D721Med (cell line): ENCODE measurements at regions not wholly inside any gene's neighbourhood (a gene's known extent, or its start where the extent isn't known, plus 50 kb on each side); places are given as distances from the start of the nearest gene placed in this dataset.

Experiments
- DNase-seq: peaks from one replicate; pipeline ENCODE4 v3.0.0; 2011; ENCODE audit warnings: low spot score; ENCODE audit not compliant: insufficient read length
- FAIRE-seq: peaks from 2 replicates; lab custom pipeline; 2011; peaks lifted over from hg19 to GRCh38; lab: Jason Lieb, UNC
- CTCF ChIP-seq: IDR thresholded peaks from 2 replicates; pipeline ENCODE4 v1.5.1; 2012; ENCODE audit warnings: mild to moderate bottlenecking, control low read depth; ENCODE audit not compliant: insufficient read depth; ENCODE audit errors: missing control alignments

GRCh38 chr11:19441752-19442553 is 201.2 kb upstream of the E2F8 start:
- DNase-seq (no peak), FAIRE-seq (no peak)
- TF ChIP-seq CTCF = no peak

GRCh38 chr11:19441288-19441687 is 200.5 kb upstream of the E2F8 start:
- TF ChIP-seq CTCF = no peak
- DNase-seq (no peak), FAIRE-seq (no peak)

GRCh38 chr11:19437760-19438159 is 197.0 kb upstream of the E2F8 start:
- FAIRE-seq (no peak), DNase-seq (no peak)

GRCh38 chr11:19436932-19437331 is 196.2 kb upstream of the E2F8 start:
- DNase-seq (no peak), FAIRE-seq (no peak)
- no peak for TF ChIP-seq CTCF

More at GRCh38 chr11:19437760-19438159, 197.0 kb upstream of the E2F8 start:
- no peak for TF ChIP-seq CTCF

GRCh38 chr11:19435306-19435989 is 194.7 kb upstream of the E2F8 start:
- DNase-seq (no peak), FAIRE-seq (no peak)
- TF ChIP-seq CTCF = no peak

- TF ChIP-seq CTCF = no peak
- DNase-seq (no peak), FAIRE-seq (no peak)
Measured at GRCh38 chr11:19433791-19434190, 193.0 kb upstream of the E2F8 start.

GRCh38 chr11:19433367-19433766 is 192.6 kb upstream of the E2F8 start:
- DNase-seq = no peak
- no peak for TF ChIP-seq CTCF
- FAIRE-seq = no peak
